Astrocyte of the spinal cord (primary cell): ENCODE measurements at regions not wholly inside any gene's neighbourhood (a gene's known extent, or its start where the extent isn't known, plus 50 kb on each side); places are given as distances from the start of the nearest gene placed in this dataset.
A peak's percentile ranks its signal among the peaks of the same experiment; 100 is the strongest.

Source experiments
- DNase-seq: peaks from one replicate; pipeline ENCODE4 v3.0.0; 2011; ENCODE audit warnings: low read depth, low spot score
- H3K4me3 ChIP-seq: 2 replicates; pipeline ENCODE4 v1.5.1; 2011; ENCODE audit warnings: low read depth, mild to moderate bottlenecking, low read length, moderate library complexity
- CTCF ChIP-seq: IDR thresholded peaks from 2 replicates; pipeline ENCODE4 v1.5.1; 2012; ENCODE audit warnings: low read depth, mild to moderate bottlenecking, low read length, inconsistent platforms
- in situ Hi-C: cut with HindIII; loops from 2 replicates; pipeline ENCODE4 v1.10.0; 2017; ENCODE audit warnings: low sequenced_read_pairs

- in situ Hi-C loops, result no loop called here
- no peak for DNase-seq
- no peak overlapping the region for H3K4me3 ChIP-seq
- TF ChIP-seq CTCF, result no peak
These were observed 130.9 kb upstream of the TET2 start for GRCh38 chr4:105015750-105016149.

DNA sequence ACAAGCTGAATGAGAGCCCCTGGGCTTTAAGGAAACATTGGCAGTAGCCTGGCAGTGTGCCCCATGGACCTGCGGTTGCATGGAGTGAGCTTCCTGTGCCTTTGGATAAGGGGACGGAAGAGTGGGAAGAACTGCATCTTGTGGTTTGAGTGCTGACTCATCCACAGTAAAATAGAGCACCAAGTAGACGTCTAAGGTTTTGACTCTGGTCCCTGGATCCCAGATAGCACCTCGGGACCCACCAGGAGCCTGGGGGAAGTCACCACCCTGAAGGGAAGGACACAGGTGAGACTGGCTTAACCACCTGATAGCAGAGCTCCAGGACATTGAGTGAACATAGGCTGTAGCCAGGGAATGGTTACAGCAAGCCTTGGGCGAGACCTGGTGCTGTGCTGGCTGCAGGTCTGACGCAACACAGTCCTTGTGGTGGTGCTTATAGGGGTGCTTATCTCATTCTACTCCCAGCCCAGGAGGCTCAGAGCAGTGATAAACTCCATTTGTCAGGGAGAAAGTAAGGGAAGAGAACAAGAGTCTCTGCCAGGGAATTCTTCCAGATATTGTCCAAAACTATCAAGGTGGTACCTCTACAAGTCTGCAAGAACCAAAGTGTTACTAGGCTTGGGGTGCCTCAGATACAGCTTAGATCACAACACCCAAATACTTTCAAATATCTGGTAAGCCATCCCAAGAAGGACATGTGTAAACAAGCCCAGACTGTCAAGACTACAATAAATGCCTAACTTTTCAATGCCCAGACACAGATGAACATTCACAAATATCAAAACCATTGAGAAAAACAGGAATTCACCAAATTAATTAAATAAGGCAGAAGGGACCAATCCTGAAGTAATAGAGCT is 123.6 kb upstream of the TET2 start:
- TF ChIP-seq CTCF, result no peak
- in situ Hi-C loops, result no loop called here
- no peak overlapping the region for H3K4me3 ChIP-seq
- DNase-seq, result peak; percentile 77

DNA sequence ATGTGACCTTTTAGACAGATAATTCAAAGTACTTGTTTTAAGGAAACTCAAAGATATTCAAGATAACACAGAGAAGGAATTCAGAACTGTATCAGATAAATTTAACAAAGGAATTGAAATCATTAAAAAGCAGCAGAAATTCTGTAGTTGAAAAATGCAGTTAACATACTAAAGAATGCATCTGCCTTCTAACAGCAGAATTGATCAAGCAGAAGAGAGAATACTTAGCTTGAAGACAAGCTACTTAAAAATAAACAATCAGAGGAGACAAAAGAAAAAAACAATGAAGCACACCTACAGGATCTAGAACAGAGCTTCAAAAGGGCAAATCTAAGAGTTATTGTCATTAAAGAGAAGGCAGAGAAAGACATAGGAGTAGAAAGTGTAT is 123.0 kb upstream of the TET2 start:
- peak; percentile 3 for DNase-seq
- in situ Hi-C loops, result no loop called here
- H3K4me3 ChIP-seq, result no peak overlapping the region
- no peak for TF ChIP-seq CTCF

DNA sequence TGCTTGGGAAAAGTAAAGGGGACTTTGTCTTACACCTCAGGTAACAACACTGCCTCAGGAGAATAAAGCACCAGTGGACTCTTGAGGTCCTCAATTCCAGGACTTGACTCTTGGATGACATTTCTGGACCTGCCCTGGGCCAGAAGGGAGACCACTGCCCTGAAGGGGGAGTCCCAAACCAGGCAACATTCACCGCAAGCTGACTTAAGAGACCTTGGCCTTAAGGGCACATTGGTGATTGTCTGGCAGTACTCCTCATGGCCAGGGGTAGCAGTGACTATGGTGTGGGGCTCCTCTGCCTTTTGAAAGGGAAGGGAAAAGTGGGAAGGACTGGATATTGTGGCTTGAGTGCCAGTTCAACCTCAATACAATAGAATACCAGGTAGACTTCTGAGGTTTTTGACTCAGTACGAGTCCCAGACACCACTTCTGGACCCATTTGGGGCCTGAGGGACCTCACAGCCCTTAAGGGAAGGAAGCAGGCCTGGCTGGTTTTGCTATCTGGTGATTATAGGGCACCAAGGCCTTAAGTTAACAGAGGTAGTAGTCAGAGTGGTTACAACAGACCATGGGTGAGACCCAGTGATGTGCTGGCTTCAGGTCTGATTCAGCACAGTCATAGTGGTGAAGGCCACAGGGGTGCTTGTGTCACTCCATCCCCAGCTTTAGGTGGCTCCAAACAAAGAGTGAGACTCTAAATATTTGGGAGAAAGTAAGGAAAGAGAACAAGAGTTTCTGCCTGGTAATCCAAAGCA is 121.2 kb upstream of the TET2 start:
- DNase-seq, result no peak
- in situ Hi-C loops, result no loop called here
- H3K4me3 ChIP-seq, result no peak overlapping the region
- TF ChIP-seq CTCF, result no peak

GRCh38 chr4:105036991-105037390 is 109.7 kb upstream of the TET2 start:
- DNase-seq, result peak; percentile 1
- in situ Hi-C loops, result no loop called here
- no peak overlapping the region for H3K4me3 ChIP-seq
- TF ChIP-seq CTCF, result no peak

- no peak for DNase-seq
- in situ Hi-C loops, result no loop called here
- H3K4me3 ChIP-seq, result no peak overlapping the region
- TF ChIP-seq CTCF, result no peak
These were observed 104.2 kb upstream of the TET2 start for GRCh38 chr4:105042451-105042850.
